H1 (cell line): ENCODE measurements at regions not wholly inside any gene's neighbourhood (a gene's known extent, or its start where the extent isn't known, plus 50 kb on each side); places are given as distances from the start of the nearest gene placed in this dataset.

Experiments used
- CTCF ChIA-PET: fragments of 300-600 bp; sonication (Branson Sonifier 250); formaldehyde crosslinking; loops from one replicate; lab custom pipeline; 2021; ENCODE audit not compliant: partially characterized antibody; lab: Charles Lee
- POLR2A ChIA-PET: fragments of 300-600 bp; sonication (Branson Sonifier 250); formaldehyde crosslinking; loops from one replicate; lab custom pipeline; 2021; ENCODE audit warnings: inconsistent platforms; ENCODE audit not compliant: partially characterized antibody; lab: Charles Lee
- DNase-seq, 2 experiments: peaks; one replicate each; pipeline versions ENCODE4 v3.0.0 to v3.0.0-alpha.2; 2010 to 2022; ENCODE audit warnings: low spot score in 2 of 2, low read depth in 1 of 2, mixed read lengths in 1 of 2
- FAIRE-seq: peaks from 2 replicates; lab custom pipeline; 2011; peaks lifted over from hg19 to GRCh38; lab: Jason Lieb, UNC
- H2AFZ ChIP-seq: 2 replicates; pipeline ENCODE4 v1.8.1; 2012; ENCODE audit warnings: low read length, inconsistent platforms
- H2AK5ac ChIP-seq: 2 replicates; pipeline ENCODE4 v1.6.1; 2013; ENCODE audit warnings: low read depth, low read length
- H2BK120ac ChIP-seq: replicated peaks from 2 replicates; pipeline ENCODE3; 2013; ENCODE audit warnings: low read depth, low read length, inconsistent platforms
- H2BK12ac ChIP-seq: 2 replicates; pipeline ENCODE4 v1.6.1; 2013; ENCODE audit warnings: low read depth, low read length
- H2BK15ac ChIP-seq: 2 replicates; pipeline ENCODE4 v1.6.1; 2013; ENCODE audit warnings: low read length
- H2BK20ac ChIP-seq: 2 replicates; pipeline ENCODE4 v1.6.1; 2013; ENCODE audit warnings: low read length
- H2BK5ac ChIP-seq: 2 replicates; pipeline ENCODE4 v1.6.1; 2013; ENCODE audit warnings: low read depth, low read length
- H3K14ac ChIP-seq: 2 replicates; pipeline ENCODE4 v1.6.1; 2013; ENCODE audit warnings: inconsistent platforms; ENCODE audit not compliant: insufficient read length
- H3K18ac ChIP-seq: 2 replicates; pipeline ENCODE4 v1.6.1; 2013; ENCODE audit warnings: low read length; ENCODE audit errors: extremely low read depth
- H3K23ac ChIP-seq: 2 replicates; pipeline ENCODE4 v1.6.1; 2013; ENCODE audit warnings: inconsistent platforms; ENCODE audit not compliant: insufficient read length
- H3K23me2 ChIP-seq: 2 replicates; pipeline ENCODE4 v1.6.1; 2013; ENCODE audit warnings: low read depth, low read length
- H3K27ac ChIP-seq: 2 replicates; pipeline ENCODE4 v1.6.1; 2011; ENCODE audit warnings: low read depth, low read length, inconsistent platforms
- H3K27me3 ChIP-seq, 4 experiments: replicated peaks in 1 of 4; 1 replicate in 1 of 4; 2 replicates in 3 of 4; pipeline versions ENCODE4 v1.6.1 to v1.8.1; 2011 to 2013; ENCODE audit warnings: low read length in 3 of 4, mild to moderate bottlenecking in 3 of 4, inconsistent platforms in 2 of 4, mixed read lengths in 2 of 4, moderate library complexity in 1 of 4; ENCODE audit not compliant: control insufficient read depth in 3 of 4, insufficient read depth in 3 of 4; ENCODE audit errors: extremely low read depth in 1 of 4
- H3K36me3 ChIP-seq, 4 experiments: 2 replicates each; pipeline versions ENCODE4 v1.6.1 to v1.8.1; 2011 to 2013; ENCODE audit warnings: mild to moderate bottlenecking in 4 of 4, low read length in 3 of 4, moderate library complexity in 2 of 4, control low read depth in 1 of 4, inconsistent platforms in 1 of 4; ENCODE audit not compliant: insufficient read depth in 4 of 4, control insufficient read depth in 2 of 4
- H3K4ac ChIP-seq: replicated peaks from 2 replicates; pipeline ENCODE3; 2013; ENCODE audit warnings: low read length, low read depth, mixed read lengths, inconsistent platforms; ENCODE audit not compliant: insufficient read length
- H3K4me1 ChIP-seq, 4 experiments: replicated peaks in 1 of 4; 1 replicate in 1 of 4; 2 replicates in 3 of 4; pipeline versions ENCODE4 v1.6.1 to v1.8.1; 2011 to 2013; ENCODE audit warnings: low read length in 3 of 4, inconsistent platforms in 2 of 4, mixed read lengths in 1 of 4; ENCODE audit not compliant: insufficient read depth in 4 of 4, control insufficient read depth in 3 of 4
- H3K4me2 ChIP-seq, 2 experiments: 2 replicates each; pipeline versions ENCODE4 v1.6.1 to v1.8.1; 2011 to 2013; ENCODE audit warnings: low read depth in 2 of 2, low read length in 2 of 2, control low read depth in 1 of 2, inconsistent platforms in 1 of 2, mild to moderate bottlenecking in 1 of 2; ENCODE audit not compliant: insufficient read depth in 1 of 2
- H3K4me3 ChIP-seq, 4 experiments: fragments of 200-600, 300-600 bp in 1 of 4; sonication (generic), shearing (Covaris generic), sonication (Bioruptor Twin) in 1 of 4; 2 replicates each; pipeline versions ENCODE4 v1.5.1 to v1.8.1; 2011 to 2016; ENCODE audit warnings: low read length in 4 of 4, low read depth in 3 of 4, control low read depth in 2 of 4, inconsistent platforms in 2 of 4, mild to moderate bottlenecking in 2 of 4, mixed read lengths in 1 of 4, moderate library complexity in 1 of 4; ENCODE audit not compliant: insufficient read depth in 2 of 4; ENCODE audit errors: extremely low read depth in 1 of 4
- H3K56ac ChIP-seq: replicated peaks from 2 replicates; pipeline ENCODE3; 2013; ENCODE audit warnings: low read depth, mild to moderate bottlenecking, mixed read lengths, low read length, inconsistent platforms; ENCODE audit not compliant: insufficient read length
- H3K79me1 ChIP-seq: 2 replicates; pipeline ENCODE4 v1.6.1; 2013; ENCODE audit warnings: low read depth, low read length, control low read depth
- H3K79me2 ChIP-seq, 2 experiments: 2 replicates each; pipeline versions ENCODE4 v1.6.1 to v1.8.1; 2012 to 2013; ENCODE audit warnings: low read length in 2 of 2, mild to moderate bottlenecking in 2 of 2, inconsistent platforms in 1 of 2; ENCODE audit not compliant: insufficient read depth in 2 of 2, control insufficient read depth in 1 of 2
- H3K9ac ChIP-seq, 4 experiments: replicated peaks in 1 of 4; 1 replicate in 1 of 4; 2 replicates in 3 of 4; pipeline versions ENCODE4 v1.6.1 to v1.8.1; 2011 to 2013; ENCODE audit warnings: low read depth in 3 of 4, low read length in 3 of 4, control low read depth in 2 of 4, mild to moderate bottlenecking in 2 of 4, moderate library complexity in 2 of 4, inconsistent platforms in 1 of 4; ENCODE audit errors: extremely low read depth in 1 of 4
- H3K9me3 ChIP-seq, 2 experiments: 2 replicates each; pipeline versions ENCODE4 v1.6.1 to v1.8.1; 2012 to 2013; ENCODE audit warnings: mild to moderate bottlenecking in 2 of 2, moderate library complexity in 2 of 2, control low read depth in 1 of 2, inconsistent platforms in 1 of 2, low read depth in 1 of 2, low read length in 1 of 2, mixed read lengths in 1 of 2; ENCODE audit not compliant: insufficient read depth in 2 of 2
- H4K20me1 ChIP-seq, 2 experiments: replicated peaks in 1 of 2; 2 replicates each; pipeline versions ENCODE3 to v1.8.1; 2011 to 2013; ENCODE audit warnings: inconsistent platforms in 2 of 2, low read length in 2 of 2, mild to moderate bottlenecking in 1 of 2; ENCODE audit not compliant: insufficient read depth in 2 of 2, control insufficient read depth in 1 of 2
- H4K5ac ChIP-seq: 2 replicates; pipeline ENCODE4 v1.6.1; 2013; ENCODE audit warnings: low read length, low read depth, mixed read lengths, inconsistent platforms; ENCODE audit not compliant: insufficient read length
- H4K8ac ChIP-seq: 2 replicates; pipeline ENCODE4 v1.8.0; 2013; ENCODE audit warnings: mild to moderate bottlenecking, moderate library complexity, low read length, inconsistent platforms; ENCODE audit not compliant: insufficient read depth; ENCODE audit errors: extremely low read depth
- H4K91ac ChIP-seq: replicated peaks from 2 replicates; pipeline ENCODE3; 2013; ENCODE audit warnings: low read length, mixed read lengths, inconsistent platforms; ENCODE audit not compliant: insufficient read length
- ASH2L ChIP-seq: fragments of 200-600, 300-600 bp; sonication (generic); IDR thresholded peaks from one replicate; pipeline ENCODE4 v1.7.1; 2017; ENCODE audit warnings: low read length
- CBX5 ChIP-seq: fragments of 300-800, 300-1000 bp; sonication (generic); IDR thresholded peaks from 2 replicates; pipeline ENCODE4 v1.7.1; 2016; ENCODE audit warnings: antibody characterized with exemption, low read length, low read depth
- SAP30 ChIP-seq: fragments of 300-600 bp; sonication (generic); IDR thresholded peaks from 2 replicates; pipeline ENCODE4 v1.7.1; 2012; ENCODE audit warnings: low read length, moderate library complexity, mild to moderate bottlenecking, inconsistent platforms; ENCODE audit not compliant: insufficient read depth, insufficient replicate concordance
- YY1 ChIP-seq: IDR thresholded peaks from 2 replicates; pipeline ENCODE4 v1.6.1; 2011; ENCODE audit warnings: low read depth, mild to moderate bottlenecking, low read length
- WGBS, 2 experiments: shearing (Covaris generic) in 1 of 2; methylation state at CpG; one replicate each; pipeline versions ENCODE4 v1.1.6 to v1.1.7; 2013 to 2015; ENCODE audit warnings: low lambda C conversion rate in 2 of 2, mixed read lengths in 2 of 2, inconsistent platforms in 1 of 2, low coverage in 1 of 2, missing lambda C conversion rate in 1 of 2; ENCODE audit not compliant: insufficient replicate concordance in 2 of 2, insufficient coverage in 1 of 2, insufficient read length in 1 of 2; ENCODE audit errors: extremely low coverage in 1 of 2, missing lambda C conversion rate in 1 of 2; 5-methylcytosine and 5-hydroxymethylcytosine counted together
- TF ChIP-seq, protein P1 (sequence below): IDR thresholded peaks from 2 replicates; pipeline ENCODE4 v1.6.1; 2012; ENCODE audit warnings: inconsistent platforms

DNA sequence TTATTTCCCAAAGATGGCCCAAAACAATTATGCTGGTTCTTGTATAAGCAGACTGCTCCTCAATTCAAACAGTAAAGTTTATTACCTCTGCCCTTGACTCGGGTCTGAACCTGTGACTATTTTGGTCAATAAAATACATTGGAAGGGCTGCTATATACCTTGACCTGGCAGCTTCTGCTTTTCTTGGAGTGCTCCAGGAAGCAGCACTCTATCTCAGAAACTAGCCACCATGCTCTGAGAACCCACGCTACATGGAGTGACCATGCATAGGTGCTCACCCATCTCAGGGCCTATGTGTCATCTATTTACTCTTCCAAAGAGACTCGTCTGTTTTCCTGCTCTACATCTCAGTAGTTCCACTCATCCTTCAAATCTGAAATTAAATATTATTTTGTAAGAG, 299.9 kb downstream of the AHR start:
- Histone ChIP-seq H3K56ac (no peak overlapping the region), H2BK20ac (no peak overlapping the region), H3K23ac (no peak overlapping the region), H3K4me1 (no peaks in the 10 kb centered on the region), H3K9me3 (0 out of 4 replicates have a peak, but pooled peaks cover 0 to 3% of the 10 kb centered on the region in 2 experiments), H3K18ac (no peak overlapping the region), H2BK12ac (no peak overlapping the region), H3K9ac (no peak overlapping the region), H2BK15ac (no peak overlapping the region), H2BK120ac (no peak overlapping the region), H3K14ac (no peak overlapping the region), H3K4me3 (no peak overlapping the region), H2AFZ (no peak overlapping the region), H3K27ac (no peak overlapping the region), H4K20me1 (no peaks in the 10 kb centered on the region), H3K79me1 (no peaks in the 10 kb centered on the region), H4K5ac (no peak overlapping the region), H4K8ac (no peak overlapping the region), H3K79me2 (no peaks in the 10 kb centered on the region), H3K4ac (no peak overlapping the region)
- FAIRE-seq: no peak
- CTCF ChIA-PET: interaction anchor here (0.6 to 1.5 kb wide), 2 partner anchors 43 to 79 kb away, joined by 3 to 4 read pairs; no protein-coding TSS in a partner anchor
- TF ChIP-seq, protein P1, sequence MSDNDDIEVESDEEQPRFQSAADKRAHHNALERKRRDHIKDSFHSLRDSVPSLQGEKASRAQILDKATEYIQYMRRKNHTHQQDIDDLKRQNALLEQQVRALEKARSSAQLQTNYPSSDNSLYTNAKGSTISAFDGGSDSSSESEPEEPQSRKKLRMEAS: no peak
- TF ChIP-seq SAP30 (no peak), ASH2L (no peak), YY1 (no peak), CBX5 (no peak)
- TF ChIP-seq, all 59 proteins: peak for 0
- POLR2A ChIA-PET: no interaction called here
- no peaks in the 10 kb centered on the region; a peak in 1 of 8 replicates for H3K36me3 ChIP-seq
- no peak for DNase-seq
- H2AK5ac ChIP-seq: no peak overlapping the region
- H2BK5ac ChIP-seq: no peak overlapping the region
- WGBS, 2 experiments: 80% methylated on average over 3 of the region's 3 CpGs; no CpG with 5 or more reads in 1 of the 2 experiments
- H4K91ac ChIP-seq: no peak overlapping the region
- H3K27me3 ChIP-seq: no peaks in the 10 kb centered on the region
- H3K23me2 ChIP-seq: no peaks in the 10 kb centered on the region
- no peak overlapping the region for H3K4me2 ChIP-seq
